Thymus (tissue), 11 donors: ENCODE measurements at regions not wholly inside any gene's neighbourhood (a gene's known extent, or its start where the extent isn't known, plus 50 kb on each side); places are given as distances from the start of the nearest gene placed in this dataset.
A peak's percentile ranks its signal among the peaks of the same experiment; 100 is the strongest.

Source experiments
- DNase-seq, 9 donors: peaks; one replicate each; pipeline ENCODE4 v3.0.0-alpha.2; 2013; ENCODE audit warnings: low spot score in 9 of 9, low read depth in 6 of 9, missing footprints in 1 of 9
- H3K27ac ChIP-seq, 2 donors: one replicate each; pipeline ENCODE4 v1.5.1; 2013; ENCODE audit warnings: control low read depth in 1 of 2, low read depth in 1 of 2, low read length in 1 of 2, mild to moderate bottlenecking in 1 of 2, moderate library complexity in 1 of 2
- H3K27me3 ChIP-seq, 2 donors: one replicate each; pipeline ENCODE4 v1.5.1; 2013; ENCODE audit warnings: low read length in 1 of 2; ENCODE audit not compliant: control insufficient read depth in 2 of 2, insufficient read depth in 1 of 2
- H3K36me3 ChIP-seq, 2 donors: one replicate each; pipeline ENCODE4 v1.5.1; 2013; ENCODE audit warnings: low read length in 1 of 2, mild to moderate bottlenecking in 1 of 2, moderate library complexity in 1 of 2; ENCODE audit not compliant: control insufficient read depth in 2 of 2, insufficient read depth in 2 of 2
- H3K4me1 ChIP-seq, 2 donors: one replicate each; pipeline ENCODE4 v1.5.1; 2013; ENCODE audit warnings: low read length in 2 of 2; ENCODE audit not compliant: control insufficient read depth in 2 of 2, insufficient read depth in 2 of 2
- H3K4me3 ChIP-seq, 2 donors: one replicate each; pipeline ENCODE4 v1.5.1; 2013; ENCODE audit warnings: low read length in 2 of 2, control low read depth in 1 of 2, mild to moderate bottlenecking in 1 of 2
- H3K9me3 ChIP-seq, 2 donors: one replicate each; pipeline ENCODE4 v1.5.1; 2013; ENCODE audit warnings: low read length in 1 of 2, mild to moderate bottlenecking in 1 of 2; ENCODE audit not compliant: control insufficient read depth in 2 of 2, insufficient read depth in 1 of 2
- WGBS: extraction: QIAGEN DNeasy Blood & Tissue Kit; methylation state at CpG from one replicate; pipeline ENCODE4 v1.1.7; 2013; 5-methylcytosine and 5-hydroxymethylcytosine counted together
- donor health status: healthy.

DNA sequence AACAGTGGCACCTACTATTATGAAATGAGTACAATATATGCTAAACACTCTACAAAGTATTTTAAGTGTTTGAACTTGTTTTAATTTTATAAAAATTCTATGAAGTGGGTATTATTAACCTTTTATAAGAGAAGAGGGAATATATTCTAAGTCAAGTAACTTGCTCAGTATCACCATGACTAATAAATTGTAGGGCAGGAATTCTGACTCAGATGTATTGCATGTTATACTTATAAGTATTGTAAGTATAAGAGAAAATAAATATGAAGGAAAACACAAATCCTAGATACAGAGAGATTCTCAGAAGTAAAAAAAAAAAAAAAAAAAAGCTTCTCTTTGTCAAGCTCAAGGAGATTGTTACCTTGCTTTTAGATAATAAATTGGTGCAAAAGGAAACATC is 893.2 kb downstream of the SLC16A7 start:
- DNase-seq, result no peak
- no peak overlapping the region for H3K4me3 ChIP-seq
- no peaks in the 10 kb centered on the region for H3K36me3 ChIP-seq
- no peaks in the 10 kb centered on the region for H3K27me3 ChIP-seq
- H3K4me1 ChIP-seq, result no peaks in the 10 kb centered on the region
- no peak overlapping the region for H3K27ac ChIP-seq
- no peaks in the 10 kb centered on the region for H3K9me3 ChIP-seq

- 53% methylated on average over 2 of the region's 2 CpGs for WGBS
- no peak overlapping the region for H3K4me3 ChIP-seq
- no peaks in the 10 kb centered on the region for H3K36me3 ChIP-seq
- DNase-seq, result peak in 1 of 9 donors; percentile 0
- no peaks in the 10 kb centered on the region for H3K27me3 ChIP-seq
- no peaks in the 10 kb centered on the region for H3K9me3 ChIP-seq
- H3K4me1 ChIP-seq, result no peaks in the 10 kb centered on the region
- no peak overlapping the region for H3K27ac ChIP-seq
Observed at GRCh38 chr12:60494244-60494643, 898.4 kb downstream of the SLC16A7 start.

DNA sequence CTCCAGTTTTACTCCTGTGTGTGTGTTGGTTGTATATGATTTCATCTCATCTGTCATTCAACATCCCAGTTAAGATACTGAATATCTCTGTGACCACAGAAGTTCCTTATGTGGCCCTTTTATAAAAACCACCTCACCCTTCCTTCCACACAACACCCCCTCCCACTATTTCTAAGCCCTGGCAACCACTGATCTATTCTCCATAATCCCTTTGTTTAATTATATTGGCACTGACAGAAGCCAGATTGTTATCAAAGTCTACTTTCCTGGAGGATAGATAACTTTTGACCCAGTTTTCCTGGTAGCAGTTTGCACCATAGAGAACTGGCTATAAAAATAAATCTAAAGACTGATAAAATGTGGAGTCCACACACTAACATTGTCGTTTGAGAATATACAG is 902.8 kb downstream of the SLC16A7 start:
- no peak for DNase-seq
- Histone ChIP-seq H3K4me1 (no peaks in the 10 kb centered on the region), H3K9me3 (no peaks in the 10 kb centered on the region), H3K27ac (no peak overlapping the region), H3K4me3 (no peak overlapping the region), H3K27me3 (no peaks in the 10 kb centered on the region), H3K36me3 (no peaks in the 10 kb centered on the region)
- WGBS, result 70% methylated on average over 1 of the region's 1 CpG

DNA sequence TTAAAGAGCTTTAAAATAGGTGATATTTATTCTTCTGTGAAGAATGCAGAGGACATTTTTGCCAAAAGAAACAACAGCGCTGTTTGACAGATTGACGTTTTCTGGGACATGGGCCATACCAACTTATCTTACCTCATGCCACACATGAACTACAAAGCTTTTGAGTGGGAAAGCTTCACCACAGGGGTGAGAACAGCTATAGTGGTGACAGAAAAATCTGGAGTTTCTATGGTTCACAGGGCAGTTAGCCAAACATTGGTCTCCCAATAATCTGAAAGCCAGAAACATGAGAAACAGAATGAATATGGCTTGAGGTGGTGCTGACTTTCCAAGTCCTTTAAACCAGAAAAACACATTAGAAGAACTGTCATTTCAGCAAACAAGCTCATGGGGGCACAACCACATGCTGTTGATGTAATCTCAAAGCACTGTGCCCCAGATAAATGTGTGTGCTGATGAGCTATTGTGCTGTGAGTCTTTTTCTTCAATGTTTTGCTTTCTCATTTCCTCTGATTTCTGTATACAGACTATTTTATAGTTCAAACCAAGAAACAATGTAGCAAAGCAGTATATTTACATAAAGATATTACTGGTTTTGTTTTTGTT is 905.4 kb downstream of the SLC16A7 start:
- no peak overlapping the region for H3K27ac ChIP-seq
- H3K36me3 ChIP-seq, result no peaks in the 10 kb centered on the region
- no peaks in the 10 kb centered on the region for H3K4me1 ChIP-seq
- no peaks in the 10 kb centered on the region for H3K9me3 ChIP-seq
- H3K4me3 ChIP-seq, result no peak overlapping the region
- 90% methylated on average over 2 of the region's 2 CpGs for WGBS
- no peaks in the 10 kb centered on the region for H3K27me3 ChIP-seq
- DNase-seq, result peak in 1 of 9 donors; percentile 0

- DNase-seq, result no peak
- Histone ChIP-seq H3K27ac (no peak overlapping the region), H3K4me1 (no peaks in the 10 kb centered on the region), H3K36me3 (no peaks in the 10 kb centered on the region), H3K27me3 (no peaks in the 10 kb centered on the region), H3K9me3 (no peaks in the 10 kb centered on the region), H3K4me3 (no peak overlapping the region)
- WGBS, result 83% methylated on average over 5 of the region's 5 CpGs
Observed at GRCh38 chr12:60522684-60523400, 927.0 kb downstream of the SLC16A7 start.

GRCh38 chr12:60529261-60529660 is 933.4 kb downstream of the SLC16A7 start:
- Histone ChIP-seq H3K4me3 (no peak overlapping the region), H3K36me3 (no peaks in the 10 kb centered on the region), H3K27ac (no peak overlapping the region), H3K9me3 (peaks cover 0 to 4% of the 10 kb centered on the region in 2 donors), H3K4me1 (no peaks in the 10 kb centered on the region), H3K27me3 (no peaks in the 10 kb centered on the region)
- 100% methylated on average over 1 of the region's 1 CpG for WGBS
- no peak for DNase-seq

GRCh38 chr12:60529723-60530122 is 933.9 kb downstream of the SLC16A7 start:
- 94% methylated on average over 1 of the region's 1 CpG for WGBS
- no peak overlapping the region for H3K27ac ChIP-seq
- H3K27me3 ChIP-seq, result no peaks in the 10 kb centered on the region
- DNase-seq, result no peak
- H3K4me3 ChIP-seq, result no peak overlapping the region
- no peaks in the 10 kb centered on the region for H3K4me1 ChIP-seq
- no peaks in the 10 kb centered on the region for H3K36me3 ChIP-seq
- H3K9me3 ChIP-seq, result peaks cover 0 to 4% of the 10 kb centered on the region in 2 donors

- no peak for DNase-seq
- H3K27me3 ChIP-seq, result no peaks in the 10 kb centered on the region
- no peaks in the 10 kb centered on the region for H3K4me1 ChIP-seq
- no peak overlapping the region for H3K4me3 ChIP-seq
- no peaks in the 10 kb centered on the region for H3K36me3 ChIP-seq
- H3K9me3 ChIP-seq, result no peaks in the 10 kb centered on the region
- no peak overlapping the region for H3K27ac ChIP-seq
Observed at GRCh38 chr12:60535363-60535762, 939.5 kb downstream of the SLC16A7 start.

- H3K4me3 ChIP-seq, result no peak overlapping the region
- no peaks in the 10 kb centered on the region for H3K4me1 ChIP-seq
- H3K27me3 ChIP-seq, result no peaks in the 10 kb centered on the region
- no peak overlapping the region for H3K27ac ChIP-seq
- DNase-seq, result no peak
- WGBS, result 86% methylated on average over 5 of the region's 5 CpGs
- no peaks in the 10 kb centered on the region for H3K36me3 ChIP-seq
- no peaks in the 10 kb centered on the region for H3K9me3 ChIP-seq
Observed at GRCh38 chr12:60539592-60539991, 943.8 kb downstream of the SLC16A7 start.
